HEK293 (cell line): ENCODE measurements at regions not wholly inside any gene's neighbourhood (a gene's known extent, or its start where the extent isn't known, plus 50 kb on each side); places are given as distances from the start of the nearest gene placed in this dataset.

Experiments used
- EGR2 ChIP-seq: fragments of 450-650 bp; formaldehyde crosslinking; IDR thresholded peaks from 2 replicates; pipeline ENCODE4 v1.5.1; 2016; ENCODE audit warnings: low read depth, missing biosample characterization, missing genetic modification characterization
- MYNN ChIP-seq: fragments of 450-650 bp; formaldehyde crosslinking; IDR thresholded peaks from 2 replicates; pipeline ENCODE4 v1.5.1; 2016; ENCODE audit warnings: missing biosample characterization, missing genetic modification characterization, borderline replicate concordance
- ZBTB8A ChIP-seq: fragments of 450-650 bp; formaldehyde crosslinking; IDR thresholded peaks from 2 replicates; pipeline ENCODE4 v1.5.1; 2016; ENCODE audit warnings: missing biosample characterization, missing genetic modification characterization
- ZFP37 ChIP-seq: fragments of 450-650 bp; formaldehyde crosslinking; IDR thresholded peaks from 2 replicates; pipeline ENCODE4 v1.5.1; 2016; ENCODE audit warnings: missing biosample characterization, missing genetic modification characterization
- ZNF114 ChIP-seq: fragments of 450-650 bp; formaldehyde crosslinking; IDR thresholded peaks from 2 replicates; pipeline ENCODE4 v1.5.0; 2017; ENCODE audit warnings: missing biosample characterization, missing genetic modification characterization
- ZNF239 ChIP-seq: fragments of 450-650 bp; formaldehyde crosslinking; IDR thresholded peaks from 2 replicates; pipeline ENCODE4 v1.5.1; 2016; ENCODE audit warnings: missing biosample characterization, missing genetic modification characterization
- ZNF266 ChIP-seq: fragments of 450-650 bp; formaldehyde crosslinking; IDR thresholded peaks from 2 replicates; pipeline ENCODE4 v1.5.1; 2016; ENCODE audit warnings: missing biosample characterization, missing genetic modification characterization, low read depth
- ZNF514 ChIP-seq: fragments of 450-650 bp; formaldehyde crosslinking; IDR thresholded peaks from 2 replicates; pipeline ENCODE4 v1.5.1; 2016; ENCODE audit warnings: missing biosample characterization, missing genetic modification characterization
- ZNF629 ChIP-seq: fragments of 450-650 bp; formaldehyde crosslinking; IDR thresholded peaks from 2 replicates; pipeline ENCODE4 v1.5.1; 2017; ENCODE audit warnings: missing biosample characterization, missing genetic modification characterization
- ZSCAN30 ChIP-seq: fragments of 450-650 bp; IDR thresholded peaks from 2 replicates; pipeline ENCODE4 v1.5.1; 2018; ENCODE audit warnings: missing biosample characterization, mild to moderate bottlenecking, missing genetic modification characterization, moderate library complexity
- TF ChIP-seq, protein P1 (sequence below): fragments of 450-650 bp; formaldehyde crosslinking; IDR thresholded peaks from 2 replicates; pipeline ENCODE4 v1.5.1; 2016; ENCODE audit warnings: missing biosample characterization, missing genetic modification characterization
- TF ChIP-seq, protein P2 (sequence below): fragments of 450-650 bp; formaldehyde crosslinking; IDR thresholded peaks from 2 replicates; pipeline ENCODE4 v1.5.1; 2016; ENCODE audit warnings: missing biosample characterization, missing genetic modification characterization
- TF ChIP-seq, protein P3 (sequence below): fragments of 450-650 bp; IDR thresholded peaks from 2 replicates; pipeline ENCODE4 v1.5.1; 2018; ENCODE audit warnings: missing biosample characterization, missing genetic modification characterization

GRCh38 chr6:149158076-149158475 is 159.4 kb upstream of the TAB2 start:
- no peak for TF ChIP-seq ZFP37 (tag by site-specific recombination)
- TF ChIP-seq MYNN (tag by site-specific recombination), result no peak
- TF ChIP-seq EGR2 (tag by site-specific recombination), result no peak
- no peak for TF ChIP-seq ZNF629
- TF ChIP-seq ZSCAN30 (tag by site-specific recombination), result no peak
- TF ChIP-seq, protein P1, sequence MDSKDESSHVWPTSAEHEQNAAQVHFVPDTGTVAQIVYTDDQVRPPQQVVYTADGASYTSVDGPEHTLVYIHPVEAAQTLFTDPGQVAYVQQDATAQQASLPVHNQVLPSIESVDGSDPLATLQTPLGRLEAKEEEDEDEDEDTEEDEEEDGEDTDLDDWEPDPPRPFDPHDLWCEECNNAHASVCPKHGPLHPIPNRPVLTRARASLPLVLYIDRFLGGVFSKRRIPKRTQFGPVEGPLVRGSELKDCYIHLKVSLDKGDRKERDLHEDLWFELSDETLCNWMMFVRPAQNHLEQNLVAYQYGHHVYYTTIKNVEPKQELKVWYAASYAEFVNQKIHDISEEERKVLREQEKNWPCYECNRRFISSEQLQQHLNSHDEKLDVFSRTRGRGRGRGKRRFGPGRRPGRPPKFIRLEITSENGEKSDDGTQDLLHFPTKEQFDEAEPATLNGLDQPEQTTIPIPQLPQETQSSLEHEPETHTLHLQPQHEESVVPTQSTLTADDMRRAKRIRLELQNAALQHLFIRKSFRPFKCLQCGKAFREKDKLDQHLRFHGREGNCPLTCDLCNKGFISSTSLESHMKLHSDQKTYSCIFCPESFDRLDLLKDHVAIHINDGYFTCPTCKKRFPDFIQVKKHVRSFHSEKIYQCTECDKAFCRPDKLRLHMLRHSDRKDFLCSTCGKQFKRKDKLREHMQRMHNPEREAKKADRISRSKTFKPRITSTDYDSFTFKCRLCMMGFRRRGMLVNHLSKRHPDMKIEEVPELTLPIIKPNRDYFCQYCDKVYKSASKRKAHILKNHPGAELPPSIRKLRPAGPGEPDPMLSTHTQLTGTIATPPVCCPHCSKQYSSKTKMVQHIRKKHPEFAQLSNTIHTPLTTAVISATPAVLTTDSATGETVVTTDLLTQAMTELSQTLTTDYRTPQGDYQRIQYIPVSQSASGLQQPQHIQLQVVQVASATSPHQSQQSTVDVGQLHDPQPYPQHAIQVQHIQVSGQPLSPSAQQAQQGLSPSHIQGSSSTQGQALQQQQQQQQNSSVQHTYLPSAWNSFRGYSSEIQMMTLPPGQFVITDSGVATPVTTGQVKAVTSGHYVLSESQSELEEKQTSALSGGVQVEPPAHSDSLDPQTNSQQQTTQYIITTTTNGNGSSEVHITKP (tag by site-specific recombination), result no peak
- TF ChIP-seq, protein P2, sequence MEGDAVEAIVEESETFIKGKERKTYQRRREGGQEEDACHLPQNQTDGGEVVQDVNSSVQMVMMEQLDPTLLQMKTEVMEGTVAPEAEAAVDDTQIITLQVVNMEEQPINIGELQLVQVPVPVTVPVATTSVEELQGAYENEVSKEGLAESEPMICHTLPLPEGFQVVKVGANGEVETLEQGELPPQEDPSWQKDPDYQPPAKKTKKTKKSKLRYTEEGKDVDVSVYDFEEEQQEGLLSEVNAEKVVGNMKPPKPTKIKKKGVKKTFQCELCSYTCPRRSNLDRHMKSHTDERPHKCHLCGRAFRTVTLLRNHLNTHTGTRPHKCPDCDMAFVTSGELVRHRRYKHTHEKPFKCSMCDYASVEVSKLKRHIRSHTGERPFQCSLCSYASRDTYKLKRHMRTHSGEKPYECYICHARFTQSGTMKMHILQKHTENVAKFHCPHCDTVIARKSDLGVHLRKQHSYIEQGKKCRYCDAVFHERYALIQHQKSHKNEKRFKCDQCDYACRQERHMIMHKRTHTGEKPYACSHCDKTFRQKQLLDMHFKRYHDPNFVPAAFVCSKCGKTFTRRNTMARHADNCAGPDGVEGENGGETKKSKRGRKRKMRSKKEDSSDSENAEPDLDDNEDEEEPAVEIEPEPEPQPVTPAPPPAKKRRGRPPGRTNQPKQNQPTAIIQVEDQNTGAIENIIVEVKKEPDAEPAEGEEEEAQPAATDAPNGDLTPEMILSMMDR (tag by site-specific recombination), result no peak
- TF ChIP-seq ZBTB8A (tag by site-specific recombination), result no peak
- TF ChIP-seq ZNF514 (tag by site-specific recombination), result no peak
- no peak for TF ChIP-seq ZNF239 (tag by site-specific recombination)
- TF ChIP-seq ZNF266 (tag by site-specific recombination), result no peak
- no peak for TF ChIP-seq ZNF114
- TF ChIP-seq, protein P3, sequence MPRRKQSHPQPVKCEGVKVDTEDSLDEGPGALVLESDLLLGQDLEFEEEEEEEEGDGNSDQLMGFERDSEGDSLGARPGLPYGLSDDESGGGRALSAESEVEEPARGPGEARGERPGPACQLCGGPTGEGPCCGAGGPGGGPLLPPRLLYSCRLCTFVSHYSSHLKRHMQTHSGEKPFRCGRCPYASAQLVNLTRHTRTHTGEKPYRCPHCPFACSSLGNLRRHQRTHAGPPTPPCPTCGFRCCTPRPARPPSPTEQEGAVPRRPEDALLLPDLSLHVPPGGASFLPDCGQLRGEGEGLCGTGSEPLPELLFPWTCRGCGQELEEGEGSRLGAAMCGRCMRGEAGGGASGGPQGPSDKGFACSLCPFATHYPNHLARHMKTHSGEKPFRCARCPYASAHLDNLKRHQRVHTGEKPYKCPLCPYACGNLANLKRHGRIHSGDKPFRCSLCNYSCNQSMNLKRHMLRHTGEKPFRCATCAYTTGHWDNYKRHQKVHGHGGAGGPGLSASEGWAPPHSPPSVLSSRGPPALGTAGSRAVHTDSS (tag by site-specific recombination), result no peak
